ENCODE measurements at regions not wholly inside any gene's neighbourhood (a gene's known extent, or its start where the extent isn't known, plus 50 kb on each side); places are given as distances from the start of the nearest gene placed in this dataset.

- intact Hi-C loops (cut with micrococcal nuclease): no loop called here
- no TSS peak for BruUV-seq (replicated peaks)
Measured at GRCh38 chr21:28522014-28522799, 470.5 kb downstream of the LTN1 start.

GRCh38 chr21:28518630-28519029 lies 474.0 kb downstream of the LTN1 start:
- BruUV-seq (replicated peaks): no TSS peak

More at GRCh38 chr21:28522014-28522799, 470.5 kb downstream of the LTN1 start:
- H3K27ac Mint-ChIP-seq (ENCODE audit: low read depth, unreplicated experiment): no peak overlapping the region
- TF ChIP-seq, protein P1, sequence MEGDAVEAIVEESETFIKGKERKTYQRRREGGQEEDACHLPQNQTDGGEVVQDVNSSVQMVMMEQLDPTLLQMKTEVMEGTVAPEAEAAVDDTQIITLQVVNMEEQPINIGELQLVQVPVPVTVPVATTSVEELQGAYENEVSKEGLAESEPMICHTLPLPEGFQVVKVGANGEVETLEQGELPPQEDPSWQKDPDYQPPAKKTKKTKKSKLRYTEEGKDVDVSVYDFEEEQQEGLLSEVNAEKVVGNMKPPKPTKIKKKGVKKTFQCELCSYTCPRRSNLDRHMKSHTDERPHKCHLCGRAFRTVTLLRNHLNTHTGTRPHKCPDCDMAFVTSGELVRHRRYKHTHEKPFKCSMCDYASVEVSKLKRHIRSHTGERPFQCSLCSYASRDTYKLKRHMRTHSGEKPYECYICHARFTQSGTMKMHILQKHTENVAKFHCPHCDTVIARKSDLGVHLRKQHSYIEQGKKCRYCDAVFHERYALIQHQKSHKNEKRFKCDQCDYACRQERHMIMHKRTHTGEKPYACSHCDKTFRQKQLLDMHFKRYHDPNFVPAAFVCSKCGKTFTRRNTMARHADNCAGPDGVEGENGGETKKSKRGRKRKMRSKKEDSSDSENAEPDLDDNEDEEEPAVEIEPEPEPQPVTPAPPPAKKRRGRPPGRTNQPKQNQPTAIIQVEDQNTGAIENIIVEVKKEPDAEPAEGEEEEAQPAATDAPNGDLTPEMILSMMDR (IDR thresholded peaks at IDR 0.05; ENCODE audit: unreplicated experiment): no peak
- no peaks in the 10 kb centered on the region for H3K27me3 Mint-ChIP-seq (ENCODE audit: insufficient read depth, unreplicated experiment)
- ChIA-PET POLR2A (no interaction called here), CTCF (interaction anchor here (0.6 to 1.6 kb wide), 7 partner anchors 20 to 1551 kb away, joined by 3 to 8 read pairs (median 3); no protein-coding TSS in a partner anchor)
- peak; percentile 34 for DNase-seq (ENCODE audit: unreplicated experiment)
- H3K4me1 Mint-ChIP-seq (ENCODE audit: insufficient read depth, unreplicated experiment): peaks cover 6% of the 10 kb centered on the region
- no peaks in the 10 kb centered on the region for H3K36me3 Mint-ChIP-seq (ENCODE audit: insufficient read depth, unreplicated experiment)
- no peaks in the 10 kb centered on the region for H3K9me3 Mint-ChIP-seq (ENCODE audit: unreplicated experiment)
- no peak overlapping the region for H3K4me3 Mint-ChIP-seq (ENCODE audit: unreplicated experiment)

GRCh38 chr21:28516991-28517592 lies 475.6 kb downstream of the LTN1 start:
- BruUV-seq (replicated peaks): no TSS peak
- H3K27ac Mint-ChIP-seq (ENCODE audit: low read depth, unreplicated experiment): no peak overlapping the region
- no peaks in the 10 kb centered on the region for H3K9me3 Mint-ChIP-seq (ENCODE audit: unreplicated experiment)
- TF ChIP-seq, protein P1 (IDR thresholded peaks at IDR 0.05; ENCODE audit: unreplicated experiment): peak; percentile 73
- intact Hi-C loops (cut with micrococcal nuclease): loop anchor here (1.0 to 10.0 kb wide), 4 partner anchors 118 to 424 kb away; no protein-coding TSS in a partner anchor
- H3K4me1 Mint-ChIP-seq (ENCODE audit: insufficient read depth, unreplicated experiment): peaks cover 5% of the 10 kb centered on the region
- no peaks in the 10 kb centered on the region for H3K36me3 Mint-ChIP-seq (ENCODE audit: insufficient read depth, unreplicated experiment)
- no peak overlapping the region for H3K4me3 Mint-ChIP-seq (ENCODE audit: unreplicated experiment)
- DNase-seq (ENCODE audit: unreplicated experiment): peak; percentile 78
- POLR2A ChIA-PET: interaction anchor here (0.7 to 1.9 kb wide), 5 partner anchors 116 to 228 kb away, joined by 4 to 7 read pairs (median 4); no protein-coding TSS in a partner anchor
- CTCF ChIA-PET: interaction anchor here (0.6 to 10.4 kb wide), 36 partner anchors 9 to 816 kb away, joined by 3 to 111 read pairs (median 4); no protein-coding TSS in a partner anchor
- H3K27me3 Mint-ChIP-seq (ENCODE audit: insufficient read depth, unreplicated experiment): no peaks in the 10 kb centered on the region

More at GRCh38 chr21:28518630-28519029, 474.0 kb downstream of the LTN1 start:
- Mint-ChIP-seq H3K27me3 (ENCODE audit: insufficient read depth, unreplicated experiment) (no peaks in the 10 kb centered on the region), H3K4me3 (ENCODE audit: unreplicated experiment) (no peak overlapping the region), H3K36me3 (ENCODE audit: insufficient read depth, unreplicated experiment) (no peaks in the 10 kb centered on the region), H3K9me3 (ENCODE audit: unreplicated experiment) (no peaks in the 10 kb centered on the region), H3K27ac (ENCODE audit: low read depth, unreplicated experiment) (no peak overlapping the region), H3K4me1 (ENCODE audit: insufficient read depth, unreplicated experiment) (peaks cover 5% of the 10 kb centered on the region)
- intact Hi-C loops (cut with micrococcal nuclease): loop anchor here (10.0 kb wide), 1 partner anchor 116 kb away; no protein-coding TSS in a partner anchor
- DNase-seq (ENCODE audit: unreplicated experiment): peak; percentile 6
- TF ChIP-seq, protein P1 (IDR thresholded peaks at IDR 0.05; ENCODE audit: unreplicated experiment): no peak
- ChIA-PET POLR2A (interaction anchor here (1.6 kb wide), 1 partner anchor 227 kb away, joined by 4 read pairs; no protein-coding TSS in a partner anchor), CTCF (interaction anchor here (0.7 to 10.4 kb wide), 12 partner anchors 11 to 1668 kb away, joined by 3 to 111 read pairs (median 8); no protein-coding TSS in a partner anchor)

DNA sequence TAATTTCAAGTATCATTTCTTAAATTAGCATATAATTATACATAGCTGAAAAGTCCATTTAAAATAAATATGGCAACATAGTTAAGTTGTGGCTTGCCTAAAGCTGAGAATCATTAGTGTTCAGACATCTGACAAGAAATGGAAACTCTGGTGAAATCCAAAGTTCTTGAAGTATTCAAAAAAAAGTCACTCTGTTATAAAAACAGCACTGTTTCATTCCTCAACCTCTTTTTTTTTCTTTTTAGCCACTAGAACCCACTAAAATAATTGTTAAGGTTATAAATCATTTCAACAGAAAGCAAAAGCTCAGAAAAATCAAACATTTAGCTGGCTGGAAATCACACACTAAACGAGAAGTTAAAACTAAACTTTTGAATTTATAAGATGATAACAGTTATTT lies 476.7 kb downstream of the LTN1 start:
- no peaks in the 10 kb centered on the region for H3K27me3 Mint-ChIP-seq (ENCODE audit: insufficient read depth, unreplicated experiment)
- no peaks in the 10 kb centered on the region for H3K36me3 Mint-ChIP-seq (ENCODE audit: insufficient read depth, unreplicated experiment)
- H3K4me1 Mint-ChIP-seq (ENCODE audit: insufficient read depth, unreplicated experiment): peaks cover 5% of the 10 kb centered on the region
- POLR2A ChIA-PET: no interaction called here
- H3K9me3 Mint-ChIP-seq (ENCODE audit: unreplicated experiment): no peaks in the 10 kb centered on the region
- no peak overlapping the region for H3K4me3 Mint-ChIP-seq (ENCODE audit: unreplicated experiment)
- TF ChIP-seq, protein P1 (IDR thresholded peaks at IDR 0.05; ENCODE audit: unreplicated experiment): no peak
- no peak for DNase-seq (ENCODE audit: unreplicated experiment)
- intact Hi-C loops (cut with micrococcal nuclease): loop anchor here (2.0 to 10.0 kb wide), 3 partner anchors 119 to 425 kb away; no protein-coding TSS in a partner anchor
- CTCF ChIA-PET: interaction anchor here (0.7 to 10.4 kb wide), 13 partner anchors 9 to 229 kb away, joined by 3 to 111 read pairs (median 4); no protein-coding TSS in a partner anchor
- BruUV-seq (replicated peaks): no TSS peak
- H3K27ac Mint-ChIP-seq (ENCODE audit: low read depth, unreplicated experiment): no peak overlapping the region

Measured in MCF 10A (cell line).